ENCODE measurements at regions not wholly inside any gene's neighbourhood (a gene's known extent, or its start where the extent isn't known, plus 50 kb on each side); places are given as distances from the start of the nearest gene placed in this dataset.
"Not testable (repeated sequence)": the region's sequence is repeated elsewhere in the genome, so short reads cannot be mapped to it uniquely, and the experiment has no call there.

- no peak overlapping the region for H3K4me3 ChIP-seq (ENCODE audit: low read depth, low read length)
- TF ChIP-seq, protein P1, sequence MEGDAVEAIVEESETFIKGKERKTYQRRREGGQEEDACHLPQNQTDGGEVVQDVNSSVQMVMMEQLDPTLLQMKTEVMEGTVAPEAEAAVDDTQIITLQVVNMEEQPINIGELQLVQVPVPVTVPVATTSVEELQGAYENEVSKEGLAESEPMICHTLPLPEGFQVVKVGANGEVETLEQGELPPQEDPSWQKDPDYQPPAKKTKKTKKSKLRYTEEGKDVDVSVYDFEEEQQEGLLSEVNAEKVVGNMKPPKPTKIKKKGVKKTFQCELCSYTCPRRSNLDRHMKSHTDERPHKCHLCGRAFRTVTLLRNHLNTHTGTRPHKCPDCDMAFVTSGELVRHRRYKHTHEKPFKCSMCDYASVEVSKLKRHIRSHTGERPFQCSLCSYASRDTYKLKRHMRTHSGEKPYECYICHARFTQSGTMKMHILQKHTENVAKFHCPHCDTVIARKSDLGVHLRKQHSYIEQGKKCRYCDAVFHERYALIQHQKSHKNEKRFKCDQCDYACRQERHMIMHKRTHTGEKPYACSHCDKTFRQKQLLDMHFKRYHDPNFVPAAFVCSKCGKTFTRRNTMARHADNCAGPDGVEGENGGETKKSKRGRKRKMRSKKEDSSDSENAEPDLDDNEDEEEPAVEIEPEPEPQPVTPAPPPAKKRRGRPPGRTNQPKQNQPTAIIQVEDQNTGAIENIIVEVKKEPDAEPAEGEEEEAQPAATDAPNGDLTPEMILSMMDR (IDR thresholded peaks at IDR 0.05; ENCODE audit: low read depth, low read length) = no peak
Observed at GRCh38 chr11:23606191-23606590, 745.9 kb upstream of the CCDC179 start.

- TF ChIP-seq, protein P1 (IDR thresholded peaks at IDR 0.05; ENCODE audit: low read depth, low read length) = no peak
- no peak overlapping the region for H3K4me3 ChIP-seq (ENCODE audit: low read depth, low read length)
Observed at GRCh38 chr11:23611726-23612125, 751.5 kb upstream of the CCDC179 start.

DNA sequence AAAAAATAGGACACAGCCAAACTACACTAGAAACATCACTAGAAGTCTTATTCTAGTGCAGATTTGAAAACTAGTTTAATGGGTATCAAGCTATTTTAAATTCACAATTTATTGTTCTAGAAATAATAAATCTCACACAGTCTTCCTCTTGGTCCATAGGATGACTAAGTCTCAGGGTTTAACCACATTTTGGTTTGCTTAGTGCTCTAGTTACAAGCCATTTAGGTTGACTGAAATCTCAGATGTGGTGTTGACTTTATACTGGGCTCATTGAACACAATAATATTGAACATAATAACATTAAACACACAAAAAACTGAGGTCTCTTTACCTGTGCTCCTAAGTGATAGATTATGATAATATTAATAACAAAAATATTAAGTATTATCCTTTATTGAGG lies 760.3 kb upstream of the CCDC179 start:
- H3K4me3 ChIP-seq (ENCODE audit: low read depth, low read length) = no peak overlapping the region
- TF ChIP-seq, protein P1 (IDR thresholded peaks at IDR 0.05; ENCODE audit: low read depth, low read length) = no peak

GRCh38 chr11:23632293-23632692 lies 772.0 kb upstream of the CCDC179 start:
- TF ChIP-seq, protein P1 (IDR thresholded peaks at IDR 0.05; ENCODE audit: low read depth, low read length) = no peak
- H3K4me3 ChIP-seq (ENCODE audit: low read depth, low read length) = no peak overlapping the region

GRCh38 chr11:23644443-23644842 lies 784.2 kb upstream of the CCDC179 start:
- TF ChIP-seq, protein P1 (IDR thresholded peaks at IDR 0.05; ENCODE audit: low read depth, low read length) = no peak
- H3K4me3 ChIP-seq (ENCODE audit: low read depth, low read length) = no peak overlapping the region

DNA sequence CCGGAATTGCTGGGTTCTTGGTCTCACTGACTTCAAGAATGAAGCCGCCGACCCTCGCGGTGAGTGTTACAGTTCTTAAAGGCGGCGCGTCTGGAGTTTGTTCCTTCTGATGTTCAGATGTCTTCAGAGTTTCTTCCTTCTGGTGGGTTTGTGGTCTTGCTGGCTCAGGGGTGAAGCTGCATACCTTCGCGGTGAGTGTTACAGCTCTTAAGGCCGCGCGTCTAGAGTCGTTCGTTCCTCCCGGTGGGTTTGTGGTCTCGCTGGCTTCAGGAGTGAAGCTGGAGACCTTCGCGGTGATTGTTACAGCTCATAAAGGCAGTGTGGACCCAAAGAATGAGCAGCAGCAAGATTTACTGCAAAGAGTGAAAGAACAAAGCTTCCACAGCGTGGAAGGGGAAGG lies 792.1 kb upstream of the CCDC179 start:
- H3K4me3 ChIP-seq (ENCODE audit: low read depth, low read length) = not testable (repeated sequence)

GRCh38 chr11:23653071-23653675 lies 792.9 kb upstream of the CCDC179 start:
- H3K4me3 ChIP-seq (ENCODE audit: low read depth, low read length) = no peak overlapping the region
- TF ChIP-seq, protein P1 (IDR thresholded peaks at IDR 0.05; ENCODE audit: low read depth, low read length) = no peak

- no peak overlapping the region for H3K4me3 ChIP-seq (ENCODE audit: low read depth, low read length)
- TF ChIP-seq, protein P1 (IDR thresholded peaks at IDR 0.05; ENCODE audit: low read depth, low read length) = no peak
Observed at GRCh38 chr11:23668324-23668723, 808.0 kb upstream of the CCDC179 start.
